MM.1S (cell line): ENCODE measurements at regions not wholly inside any gene's neighbourhood (a gene's known extent, or its start where the extent isn't known, plus 50 kb on each side); places are given as distances from the start of the nearest gene placed in this dataset.

ENCODE experiments used
- CTCF ChIP-seq: fragments of 300-600 bp; sonication (generic); IDR thresholded peaks from 2 replicates; pipeline ENCODE4 v1.5.1; 2016; ENCODE audit warnings: antibody characterized with exemption, low read length, mixed read lengths
- EZH2 ChIP-seq: fragments of 300-600 bp; sonication (generic); optimal IDR thresholded peaks from 2 replicates; pipeline ENCODE3; 2017; ENCODE audit warnings: low read depth, mild to moderate bottlenecking, antibody characterized with exemption, low read length, mixed read lengths
- EZH2phosphoT487 ChIP-seq: fragments of 300-600 bp; sonication (generic); IDR thresholded peaks from 2 replicates; pipeline ENCODE4 v1.6.1; 2018; ENCODE audit warnings: antibody characterized with exemption, low read length

GRCh38 chr20:57795977-57796560 lies 86.3 kb upstream of the PMEPA1 start:
- TF ChIP-seq CTCF (no peak), EZH2 (no peak), EZH2phosphoT487 (no peak)
